ENCODE measurements at regions not wholly inside any gene's neighbourhood (a gene's known extent, or its start where the extent isn't known, plus 50 kb on each side); places are given as distances from the start of the nearest gene placed in this dataset.

GRCh38 chr13:71118779-71119364 lies 748.1 kb downstream of the DACH1 start:
- Histone ChIP-seq H2AFZ (ENCODE audit: low read depth, low read length) (no peak overlapping the region), H3K9me1 (replicated peaks; ENCODE audit: control insufficient read depth, extremely low read depth, insufficient read depth, low read length) (no peaks in the 10 kb centered on the region), H3K79me2 (ENCODE audit: control insufficient read depth, insufficient read depth, low read length) (no peaks in the 10 kb centered on the region), H4K20me1 (replicated peaks; ENCODE audit: control insufficient read depth, extremely low read depth, insufficient read depth, low read length) (no peaks in the 10 kb centered on the region), H3K4me3 (replicated peaks in 1 of 3; ENCODE audit: insufficient read depth in 1 of 3, low read depth in 1 of 3, low read length in 3 of 3) (no peak overlapping the region), H3K4me2 (ENCODE audit: insufficient read depth, low read length) (no peak overlapping the region), H3K36me3 (ENCODE audit: control insufficient read depth in 2 of 2, extremely low read depth in 1 of 2, insufficient read depth in 2 of 2, low read length in 2 of 2) (no peaks in the 10 kb centered on the region), H3K9me3 (replicated peaks; ENCODE audit: control insufficient read depth, insufficient read depth, low read length) (no peaks in the 10 kb centered on the region), H3K27me3 (ENCODE audit: control insufficient read depth in 2 of 2, insufficient read depth in 2 of 2, low read length in 2 of 2) (no peaks in the 10 kb centered on the region), H3K9ac (replicated peaks; ENCODE audit: extremely low read depth, insufficient read depth, low read length) (no peak overlapping the region), H3K4me1 (ENCODE audit: control insufficient read depth, extremely low read depth, insufficient read depth, low read length) (no peaks in the 10 kb centered on the region), H3K27ac (ENCODE audit: insufficient read depth, low read depth, low read length) (no peak overlapping the region)
- no peak for FAIRE-seq
- POLR2A ChIA-PET = no interaction called here
- CTCF ChIA-PET = no interaction called here
- dilution Hi-C loops (cut with MboI; ENCODE audit: extremely low pct_ligation_motif_present, low sequenced_read_pairs) = no loop called here
- no peak for TF ChIP-seq MYC (IDR thresholded peaks at IDR 0.05; ENCODE audit: low read depth, low read length)
- TF ChIP-seq FOS (IDR thresholded peaks at IDR 0.05; ENCODE audit: borderline replicate concordance, insufficient read depth, low read length) = no peak
- TF ChIP-seq POLR2A (IDR thresholded peaks at IDR 0.05; ENCODE audit: low read depth, low read length) = no peak
- no peak for TF ChIP-seq GATA2 (IDR thresholded peaks at IDR 0.05; ENCODE audit: insufficient read depth, insufficient read length, low read depth, low read length)
- no peak for TF ChIP-seq MAX (IDR thresholded peaks at IDR 0.05; ENCODE audit: insufficient read depth, insufficient read length)
- no peak for TF ChIP-seq EZH2 (IDR thresholded peaks at IDR 0.05; ENCODE audit: borderline replicate concordance, low read depth, low read length, severe bottlenecking)
- TF ChIP-seq JUN (IDR thresholded peaks at IDR 0.05; ENCODE audit: borderline replicate concordance, insufficient read depth, insufficient read length, low read depth) = no peak
- no peak for TF ChIP-seq CTCF (IDR thresholded peaks at IDR 0.05; ENCODE audit: extremely low read depth in 1 of 2, insufficient read depth in 1 of 2, low read depth in 1 of 2, low read length in 2 of 2)
- no peak for TF ChIP-seq POLR2AphosphoS5 (IDR thresholded peaks at IDR 0.05; ENCODE audit: insufficient read depth, low read depth, low read length)
- DNase-seq (ENCODE audit: low read depth, low spot score) = no peak
- intact Hi-C loops (cut with micrococcal nuclease) = no loop called here
- BruUV-seq (replicated peaks) = no TSS peak
